Uterus (tissue), 3 donors: ENCODE measurements at regions not wholly inside any gene's neighbourhood (a gene's known extent, or its start where the extent isn't known, plus 50 kb on each side); places are given as distances from the start of the nearest gene placed in this dataset.

Source experiments
- DNase-seq, 2 donors: peaks; one replicate each; pipeline ENCODE4 v3.0.0-alpha.2; 2019 to 2020
- H3K27ac ChIP-seq, 2 donors: fragments of 200-600 bp; sonication (generic); 1 replicate in 1 of 2; 2 replicates in 1 of 2; pipeline ENCODE4 v1.5.1; 2016 to 2018
- H3K27me3 ChIP-seq, 2 donors: fragments of 200-600 bp; sonication (generic); one replicate each; pipeline ENCODE4 v1.5.1; 2018 to 2019; ENCODE audit warnings: control low read depth in 1 of 2
- H3K36me3 ChIP-seq, 2 donors: fragments of 200-600 bp; sonication (generic); one replicate each; pipeline ENCODE4 v1.5.1; 2019; ENCODE audit warnings: control low read depth in 1 of 2
- H3K4me1 ChIP-seq, 2 donors: fragments of 200-600 bp; sonication (generic); one replicate each; pipeline ENCODE4 v1.5.1; 2018 to 2019; ENCODE audit warnings: control low read depth in 1 of 2
- H3K4me3 ChIP-seq, 2 donors: fragments of 200-600 bp; sonication (generic); 1 replicate in 1 of 2; 2 replicates in 1 of 2; pipeline ENCODE4 v1.5.1; 2018 to 2019; ENCODE audit warnings: mild to moderate bottlenecking in 1 of 2
- H3K9me3 ChIP-seq, 2 donors: fragments of 200-600 bp; sonication (generic); one replicate each; pipeline ENCODE4 v1.5.1; 2019; ENCODE audit warnings: control low read depth in 1 of 2
- POLR2A ChIP-seq, 2 donors: fragments of 450-650 bp; IDR thresholded peaks; one replicate each; pipeline ENCODE4 v1.6.1; 2016; ENCODE audit warnings: antibody characterized with exemption in 2 of 2, mild to moderate bottlenecking in 1 of 2, moderate library complexity in 1 of 2
- intact Hi-C: fragments of 100-400 bp; cut with DNase I; formaldehyde crosslinking; loops from one replicate; pipeline ENCODE4 v1.15.1; 2023; ENCODE audit warnings: low total_unique reads
- TF ChIP-seq, protein P1 (sequence below), 4 experiments: fragments of 200-600 bp in 2 of 4; fragments of 450-650 bp in 2 of 4; sonication (generic) in 2 of 4; IDR thresholded peaks; one replicate each; pipeline ENCODE4 v1.5.1; 2016 to 2019; ENCODE audit warnings: antibody characterized with exemption in 4 of 4, mild to moderate bottlenecking in 2 of 4, moderate library complexity in 1 of 4
- donor health status: DM: yes; HTN: yes; CAD: no.

GRCh38 chr13:39279077-39279476 is 240.8 kb downstream of the NHLRC3 start:
- H3K9me3 ChIP-seq = no peaks in the 10 kb centered on the region
- TF ChIP-seq, protein P1, sequence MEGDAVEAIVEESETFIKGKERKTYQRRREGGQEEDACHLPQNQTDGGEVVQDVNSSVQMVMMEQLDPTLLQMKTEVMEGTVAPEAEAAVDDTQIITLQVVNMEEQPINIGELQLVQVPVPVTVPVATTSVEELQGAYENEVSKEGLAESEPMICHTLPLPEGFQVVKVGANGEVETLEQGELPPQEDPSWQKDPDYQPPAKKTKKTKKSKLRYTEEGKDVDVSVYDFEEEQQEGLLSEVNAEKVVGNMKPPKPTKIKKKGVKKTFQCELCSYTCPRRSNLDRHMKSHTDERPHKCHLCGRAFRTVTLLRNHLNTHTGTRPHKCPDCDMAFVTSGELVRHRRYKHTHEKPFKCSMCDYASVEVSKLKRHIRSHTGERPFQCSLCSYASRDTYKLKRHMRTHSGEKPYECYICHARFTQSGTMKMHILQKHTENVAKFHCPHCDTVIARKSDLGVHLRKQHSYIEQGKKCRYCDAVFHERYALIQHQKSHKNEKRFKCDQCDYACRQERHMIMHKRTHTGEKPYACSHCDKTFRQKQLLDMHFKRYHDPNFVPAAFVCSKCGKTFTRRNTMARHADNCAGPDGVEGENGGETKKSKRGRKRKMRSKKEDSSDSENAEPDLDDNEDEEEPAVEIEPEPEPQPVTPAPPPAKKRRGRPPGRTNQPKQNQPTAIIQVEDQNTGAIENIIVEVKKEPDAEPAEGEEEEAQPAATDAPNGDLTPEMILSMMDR (IDR thresholded peaks at IDR 0.05) = no peak
- TF ChIP-seq POLR2A (IDR thresholded peaks at IDR 0.05) = no peak
- intact Hi-C loops = no loop called here
- no peak overlapping the region for H3K27ac ChIP-seq
- no peak overlapping the region for H3K4me3 ChIP-seq
- H3K36me3 ChIP-seq = no peaks in the 10 kb centered on the region
- H3K27me3 ChIP-seq = no peaks in the 10 kb centered on the region
- no peaks in the 10 kb centered on the region for H3K4me1 ChIP-seq
- DNase-seq = no peak

DNA sequence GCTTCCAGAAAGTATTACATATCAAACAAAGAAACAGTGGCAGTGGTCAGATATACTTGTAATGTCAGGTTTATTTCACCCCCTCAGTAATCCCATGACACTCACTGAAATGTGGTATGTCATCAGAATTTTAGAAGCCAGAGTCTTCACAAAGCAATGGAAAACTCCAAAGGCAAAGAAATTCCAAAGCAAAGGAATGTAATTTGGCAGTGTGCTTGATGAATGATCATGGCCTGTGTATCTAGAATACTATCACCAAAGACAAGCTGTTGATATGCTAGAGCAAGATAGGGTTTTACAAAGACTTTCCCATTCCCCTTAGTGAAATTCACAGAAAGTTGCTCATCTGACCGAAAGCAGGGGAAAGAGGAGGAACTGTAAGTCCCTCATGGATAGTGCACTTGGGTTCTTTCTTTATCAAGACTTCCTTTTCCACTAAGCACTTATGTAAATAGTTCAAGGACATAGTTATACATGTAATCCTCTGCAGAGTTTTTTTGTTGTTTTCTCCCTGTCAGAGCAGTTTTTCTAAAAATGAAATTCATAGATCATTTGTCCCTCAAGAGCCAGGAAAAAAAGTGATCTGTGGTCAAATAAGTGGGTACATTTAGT is 243.4 kb downstream of the NHLRC3 start:
- intact Hi-C loops = no loop called here

DNA sequence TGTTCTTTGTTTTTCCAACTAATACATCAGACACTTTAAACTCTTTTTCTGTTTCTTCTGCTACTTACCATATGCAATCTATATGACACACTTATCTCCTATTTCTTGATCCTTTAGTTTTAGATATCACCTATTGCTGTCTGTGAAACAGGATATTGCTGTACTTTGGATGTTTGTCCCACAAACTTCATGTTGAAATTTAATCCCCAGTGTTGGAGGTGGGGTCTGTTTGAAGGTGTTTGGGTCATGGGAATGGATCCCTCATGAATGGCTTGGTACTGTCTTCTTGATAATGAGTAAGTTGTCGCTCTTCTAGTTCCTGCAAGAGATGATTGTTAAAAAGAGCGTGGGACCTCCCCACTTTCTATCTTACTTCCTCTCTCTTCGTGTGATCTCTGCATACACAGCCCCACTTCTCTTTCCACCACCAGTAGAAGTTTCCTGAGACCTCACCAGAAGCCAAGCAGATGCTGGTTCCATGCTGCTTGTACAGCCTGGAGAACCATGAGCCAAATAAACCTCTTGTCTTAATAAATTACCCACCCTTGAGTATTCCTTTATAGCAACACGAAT is 244.2 kb downstream of the NHLRC3 start:
- Histone ChIP-seq H3K36me3 (no peaks in the 10 kb centered on the region), H3K9me3 (peaks cover 0 to 5% of the 10 kb centered on the region in 2 donors), H3K4me3 (no peak overlapping the region), H3K4me1 (no peaks in the 10 kb centered on the region), H3K27ac (no peak overlapping the region), H3K27me3 (no peaks in the 10 kb centered on the region)
- DNase-seq = no peak
- TF ChIP-seq, protein P1 (IDR thresholded peaks at IDR 0.05) = no peak
- TF ChIP-seq POLR2A (IDR thresholded peaks at IDR 0.05) = no peak
- intact Hi-C loops = no loop called here

More for the DNA sequence above, 243.4 kb downstream of the NHLRC3 start:
- H3K9me3 ChIP-seq = no peaks in the 10 kb centered on the region
- H3K4me3 ChIP-seq = no peak overlapping the region
- H3K27ac ChIP-seq = no peak overlapping the region
- DNase-seq = no peak
- no peak for TF ChIP-seq POLR2A (IDR thresholded peaks at IDR 0.05)
- TF ChIP-seq, protein P1 (IDR thresholded peaks at IDR 0.05) = no peak
- no peaks in the 10 kb centered on the region for H3K36me3 ChIP-seq
- H3K27me3 ChIP-seq = no peaks in the 10 kb centered on the region
- H3K4me1 ChIP-seq = no peaks in the 10 kb centered on the region

- no peak overlapping the region for H3K27ac ChIP-seq
- TF ChIP-seq POLR2A (IDR thresholded peaks at IDR 0.05) = no peak
- TF ChIP-seq, protein P1 (IDR thresholded peaks at IDR 0.05) = no peak
- no peak overlapping the region for H3K4me3 ChIP-seq
Observed at GRCh38 chr13:39283072-39283471, 244.8 kb downstream of the NHLRC3 start.

GRCh38 chr13:39284801-39285388 is 246.6 kb downstream of the NHLRC3 start:
- intact Hi-C loops = no loop called here
- DNase-seq = no peak
- Histone ChIP-seq H3K27me3 (no peaks in the 10 kb centered on the region), H3K4me3 (no peak overlapping the region), H3K4me1 (no peaks in the 10 kb centered on the region), H3K36me3 (no peaks in the 10 kb centered on the region), H3K27ac (no peak overlapping the region), H3K9me3 (peaks cover 0 to 7% of the 10 kb centered on the region in 2 donors)
- TF ChIP-seq, protein P1 (IDR thresholded peaks at IDR 0.05) = no peak
- no peak for TF ChIP-seq POLR2A (IDR thresholded peaks at IDR 0.05)

More at GRCh38 chr13:39283072-39283471, 244.8 kb downstream of the NHLRC3 start:
- intact Hi-C loops = no loop called here
- no peak for DNase-seq
- Histone ChIP-seq H3K36me3 (no peaks in the 10 kb centered on the region), H3K9me3 (peaks cover 0 to 7% of the 10 kb centered on the region in 2 donors), H3K4me1 (no peaks in the 10 kb centered on the region), H3K27me3 (no peaks in the 10 kb centered on the region)
